Calu3 (cell line): ENCODE measurements at regions not wholly inside any gene's neighbourhood (a gene's known extent, or its start where the extent isn't known, plus 50 kb on each side); places are given as distances from the start of the nearest gene placed in this dataset.

Experiments used
- BruUV-seq: library from RNA; stranded (reverse); fragments of 400-500 nt; replicated peaks from 2 replicates; lab custom pipeline; 2021; lab: Mats Ljungman, UMichigan
- CTCF ChIA-PET: fragments of 300-600 bp; sonication (Branson Sonifier 250); formaldehyde crosslinking; loops from one replicate; lab custom pipeline; 2022; ENCODE audit warnings: antibody characterized with exemption; lab: Charles Lee
- DNase-seq: peaks from one replicate; pipeline ENCODE4 v3.0.0; 2022
- H3K27ac Mint-ChIP-seq: one replicate; pipeline ENCODE4 v1.8.0; 2022; ENCODE audit warnings: mixed read lengths; ENCODE audit not compliant: unreplicated experiment
- H3K27me3 Mint-ChIP-seq: one replicate; pipeline ENCODE4 v1.8.0; 2022; ENCODE audit warnings: mixed read lengths; ENCODE audit not compliant: unreplicated experiment
- H3K36me3 Mint-ChIP-seq: one replicate; pipeline ENCODE4 v1.8.0; 2022; ENCODE audit warnings: mild to moderate bottlenecking, moderate library complexity, mixed read lengths; ENCODE audit not compliant: insufficient read depth, unreplicated experiment
- H3K4me1 Mint-ChIP-seq: one replicate; pipeline ENCODE4 v1.8.0; 2022; ENCODE audit warnings: mild to moderate bottlenecking, low read depth, mixed read lengths; ENCODE audit not compliant: unreplicated experiment
- H3K4me3 Mint-ChIP-seq: one replicate; pipeline ENCODE4 v1.8.0; 2022; ENCODE audit warnings: mild to moderate bottlenecking, low read depth, moderate library complexity, mixed read lengths; ENCODE audit not compliant: unreplicated experiment
- H3K9me3 Mint-ChIP-seq: one replicate; pipeline ENCODE4 v1.8.0; 2022; ENCODE audit warnings: low read depth, mixed read lengths; ENCODE audit not compliant: unreplicated experiment
- CTCF ChIP-seq: fragments of 200-600 bp; IDR thresholded peaks from one replicate; pipeline ENCODE4 v1.8.0; 2022; ENCODE audit warnings: antibody characterized with exemption; ENCODE audit not compliant: unreplicated experiment
- intact Hi-C: fragments of 100-400 bp; cut with micrococcal nuclease; formaldehyde crosslinking; loops from one replicate; pipeline ENCODE4 v1.10.0; 2022; ENCODE audit not compliant: unreplicated experiment

DNA sequence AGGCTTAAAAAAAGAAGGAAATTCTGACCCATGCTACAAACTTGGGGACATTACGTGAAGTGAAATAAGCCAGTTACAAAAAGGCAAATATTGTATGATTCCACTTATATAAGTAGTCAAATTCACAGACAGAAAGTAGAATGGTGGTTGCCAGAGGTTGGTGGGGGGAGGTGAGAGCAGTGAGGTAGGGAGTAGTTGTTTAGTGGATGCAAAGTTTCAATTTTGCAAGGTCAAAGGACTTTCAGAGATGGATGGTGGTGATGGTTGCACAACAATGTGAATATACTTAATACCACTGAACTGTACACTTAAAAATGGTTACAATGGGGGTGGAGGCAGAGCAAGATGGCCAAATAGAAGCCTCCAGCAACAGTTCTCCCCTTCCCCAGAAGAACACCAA is 86.2 kb upstream of the PLXNC1 start:
- no peak for TF ChIP-seq CTCF
- H3K36me3 Mint-ChIP-seq: no peaks in the 10 kb centered on the region
- no peak for DNase-seq
- H3K27me3 Mint-ChIP-seq: peaks cover 39% of the 10 kb centered on the region
- BruUV-seq: no TSS peak
- H3K4me1 Mint-ChIP-seq: no peaks in the 10 kb centered on the region
- H3K9me3 Mint-ChIP-seq: peaks cover 2% of the 10 kb centered on the region
- CTCF ChIA-PET: no interaction called here
- intact Hi-C loops: no loop called here
- H3K4me3 Mint-ChIP-seq: no peak overlapping the region
- no peak overlapping the region for H3K27ac Mint-ChIP-seq

DNA sequence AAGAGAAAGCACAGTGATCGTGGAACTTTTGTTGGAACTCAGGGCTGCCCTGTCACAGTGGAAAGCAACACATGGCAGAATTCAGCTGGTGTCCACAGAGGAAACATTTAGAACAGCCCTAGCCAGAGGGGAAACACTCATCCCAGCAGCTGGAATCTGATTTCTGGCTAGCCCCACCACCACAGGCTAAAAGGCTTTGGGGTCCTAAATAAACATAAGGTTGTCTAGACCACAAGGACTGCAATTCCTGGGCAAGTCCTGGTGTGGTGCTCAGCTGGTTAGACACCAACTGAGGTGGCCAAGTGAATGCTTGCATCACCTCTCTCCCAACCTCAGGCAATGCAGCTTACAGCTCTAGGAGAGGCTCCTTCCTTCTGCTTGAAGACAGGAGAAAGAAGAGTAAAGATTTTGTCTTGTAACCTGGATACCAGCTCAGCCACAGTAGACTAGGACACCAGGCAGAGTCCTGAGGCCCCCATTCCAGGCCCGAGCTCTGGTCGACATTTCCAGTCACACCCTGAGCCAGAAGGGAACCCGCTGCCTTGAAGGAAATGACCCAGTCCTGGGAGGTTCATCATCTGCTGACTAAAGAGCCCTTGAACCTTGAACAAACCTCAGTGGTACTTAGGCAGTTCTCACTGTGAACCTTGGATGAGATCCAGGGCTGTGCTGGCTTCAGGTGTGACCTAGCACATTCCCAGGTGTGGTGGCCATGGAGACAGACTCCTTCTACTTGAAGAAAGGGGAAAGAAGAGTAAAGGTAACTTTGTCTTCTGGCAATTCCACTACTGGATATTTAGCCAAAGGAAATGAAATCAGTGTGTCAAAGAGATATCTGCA is 85.4 kb upstream of the PLXNC1 start:
- no peak overlapping the region for H3K4me3 Mint-ChIP-seq
- H3K27me3 Mint-ChIP-seq: peaks cover 41% of the 10 kb centered on the region
- no peak for TF ChIP-seq CTCF
- peaks cover 2% of the 10 kb centered on the region for H3K9me3 Mint-ChIP-seq
- intact Hi-C loops: no loop called here
- CTCF ChIA-PET: no interaction called here
- H3K4me1 Mint-ChIP-seq: no peaks in the 10 kb centered on the region
- H3K36me3 Mint-ChIP-seq: no peaks in the 10 kb centered on the region
- H3K27ac Mint-ChIP-seq: no peak overlapping the region
- no TSS peak for BruUV-seq
- DNase-seq: no peak

DNA sequence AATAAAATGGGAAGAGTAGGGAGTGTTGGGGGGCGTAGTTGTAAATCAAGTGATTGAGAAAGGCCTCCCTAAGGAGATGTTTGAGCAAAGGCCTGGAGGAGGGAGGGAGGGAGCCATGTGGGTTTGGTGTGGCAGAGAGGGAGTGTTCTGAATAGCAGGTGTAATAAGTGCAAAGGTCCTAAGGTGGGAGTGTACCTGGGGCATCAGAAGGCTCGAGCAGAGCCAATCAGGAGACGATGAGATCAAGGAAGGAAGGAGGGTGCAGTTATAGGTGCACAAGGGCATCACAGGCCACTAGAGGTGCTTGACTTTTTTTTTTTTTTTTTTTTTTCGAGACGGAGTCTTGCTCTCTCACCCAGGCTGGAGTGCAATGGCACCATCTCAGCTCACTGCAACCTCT is 77.9 kb upstream of the PLXNC1 start:
- H3K36me3 Mint-ChIP-seq: no peaks in the 10 kb centered on the region
- BruUV-seq: no TSS peak
- TF ChIP-seq CTCF: no peak
- H3K27ac Mint-ChIP-seq: no peak overlapping the region
- peaks cover 2% of the 10 kb centered on the region for H3K9me3 Mint-ChIP-seq
- DNase-seq: no peak
- intact Hi-C loops: no loop called here
- no peaks in the 10 kb centered on the region for H3K4me1 Mint-ChIP-seq
- CTCF ChIA-PET: interaction anchor here (0.7 kb wide), 2 partner anchors 37 to 1868 kb away, joined by 3 to 4 read pairs; no protein-coding TSS in a partner anchor
- peaks cover 39% of the 10 kb centered on the region for H3K27me3 Mint-ChIP-seq
- no peak overlapping the region for H3K4me3 Mint-ChIP-seq

GRCh38 chr12:94071258-94071657 is 77.1 kb upstream of the PLXNC1 start:
- DNase-seq: no peak
- TF ChIP-seq CTCF: no peak
- peaks cover 2% of the 10 kb centered on the region for H3K9me3 Mint-ChIP-seq
- H3K4me3 Mint-ChIP-seq: no peak overlapping the region
- peaks cover 39% of the 10 kb centered on the region for H3K27me3 Mint-ChIP-seq
- intact Hi-C loops: no loop called here
- CTCF ChIA-PET: interaction anchor here (0.7 kb wide), 2 partner anchors 36 to 1869 kb away, joined by 3 to 4 read pairs; no protein-coding TSS in a partner anchor
- BruUV-seq: no TSS peak
- H3K36me3 Mint-ChIP-seq: no peaks in the 10 kb centered on the region
- no peaks in the 10 kb centered on the region for H3K4me1 Mint-ChIP-seq
- H3K27ac Mint-ChIP-seq: no peak overlapping the region
